T47D (cell line): ENCODE measurements at regions not wholly inside any gene's neighbourhood (a gene's known extent, or its start where the extent isn't known, plus 50 kb on each side); places are given as distances from the start of the nearest gene placed in this dataset.

Source experiments
- DNase-seq, 2 experiments: peaks; one replicate each; pipeline versions ENCODE4 v3.0.0 to v3.0.0-alpha.2; 2011 to 2012; ENCODE audit warnings: low read depth in 1 of 2, low spot score in 1 of 2
- JUND ChIP-seq: IDR thresholded peaks from 2 replicates; pipeline ENCODE4 v1.6.1; 2012; ENCODE audit warnings: low read depth
- in situ Hi-C: cut with HindIII; loops from 2 replicates; pipeline ENCODE4 v1.10.0; 2016; ENCODE audit warnings: low sequenced_read_pairs, low pct_unique_long_range_greater_than_20kb

GRCh38 chr6:164035900-164036485, 621.5 kb downstream of the QKI start:
- in situ Hi-C loops = no loop called here
- no peak for DNase-seq
- TF ChIP-seq JUND = no peak

- no peak for DNase-seq
- in situ Hi-C loops = no loop called here
- TF ChIP-seq JUND = no peak
Measured at GRCh38 chr6:164034602-164035140, 620.2 kb downstream of the QKI start.

GRCh38 chr6:164025180-164025579, 610.7 kb downstream of the QKI start:
- no peak for DNase-seq
- no peak for TF ChIP-seq JUND
- in situ Hi-C loops = no loop called here

- no peak for DNase-seq
Measured at GRCh38 chr6:164023535-164023934, 609.0 kb downstream of the QKI start.

GRCh38 chr6:164022632-164023031, 608.1 kb downstream of the QKI start:
- no peak for TF ChIP-seq JUND

More at GRCh38 chr6:164023535-164023934, 609.0 kb downstream of the QKI start:
- in situ Hi-C loops = no loop called here
- no peak for TF ChIP-seq JUND

DNA sequence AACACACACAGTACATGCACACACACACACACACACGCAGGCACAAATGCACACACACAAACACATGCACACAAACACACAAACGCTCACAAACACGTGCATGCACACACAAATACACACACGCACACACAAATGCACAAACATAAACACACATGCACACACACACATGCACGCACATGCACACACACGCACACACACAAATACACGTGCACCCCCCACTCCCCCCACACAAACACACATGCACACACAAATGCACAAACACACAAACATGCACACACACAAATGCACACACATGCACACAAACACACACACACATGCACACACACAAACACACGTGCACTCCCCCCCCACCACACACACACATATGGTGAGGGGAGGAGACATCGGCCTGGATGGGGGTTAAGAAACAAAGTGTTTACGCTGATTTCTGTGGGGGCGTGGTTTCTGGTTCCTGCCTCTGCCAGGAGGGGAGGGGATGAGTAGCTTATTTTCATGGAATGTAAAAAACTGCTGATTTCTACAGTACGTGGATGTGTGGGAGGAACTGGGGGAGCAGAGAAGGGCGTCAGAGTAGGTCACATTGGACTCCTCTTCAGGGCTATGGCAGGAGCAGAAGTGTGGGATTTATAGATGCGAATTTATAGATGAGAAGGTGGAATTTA, 607.2 kb downstream of the QKI start:
- no peak for DNase-seq
- TF ChIP-seq JUND = no peak

More at GRCh38 chr6:164022632-164023031, 608.1 kb downstream of the QKI start:
- in situ Hi-C loops = no loop called here
- DNase-seq = no peak

GRCh38 chr6:164020142-164020541, 605.6 kb downstream of the QKI start:
- in situ Hi-C loops = no loop called here
- no peak for DNase-seq
- TF ChIP-seq JUND = no peak

More for the DNA sequence above, 607.2 kb downstream of the QKI start:
- in situ Hi-C loops = no loop called here

DNA sequence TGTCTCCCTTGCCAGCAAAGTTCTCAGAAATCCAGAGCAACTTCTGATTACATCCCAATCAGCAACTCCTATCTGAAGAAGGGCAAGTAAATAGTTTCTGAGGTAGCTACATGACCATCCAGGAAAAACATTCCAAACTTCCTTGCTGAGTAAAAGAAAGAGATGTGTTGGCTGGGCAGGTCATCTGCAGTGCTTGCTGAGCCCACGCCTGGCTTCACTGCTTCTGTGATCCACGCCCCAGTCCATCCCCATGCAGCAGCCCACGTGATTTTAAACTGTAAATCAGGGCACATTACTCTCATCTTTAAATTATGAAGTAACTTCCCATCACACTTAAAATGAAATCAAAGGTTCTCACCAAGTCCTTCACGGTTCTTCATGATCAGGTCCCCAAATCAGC, 603.6 kb downstream of the QKI start:
- in situ Hi-C loops = no loop called here
- no peak for TF ChIP-seq JUND
- DNase-seq = no peak

DNA sequence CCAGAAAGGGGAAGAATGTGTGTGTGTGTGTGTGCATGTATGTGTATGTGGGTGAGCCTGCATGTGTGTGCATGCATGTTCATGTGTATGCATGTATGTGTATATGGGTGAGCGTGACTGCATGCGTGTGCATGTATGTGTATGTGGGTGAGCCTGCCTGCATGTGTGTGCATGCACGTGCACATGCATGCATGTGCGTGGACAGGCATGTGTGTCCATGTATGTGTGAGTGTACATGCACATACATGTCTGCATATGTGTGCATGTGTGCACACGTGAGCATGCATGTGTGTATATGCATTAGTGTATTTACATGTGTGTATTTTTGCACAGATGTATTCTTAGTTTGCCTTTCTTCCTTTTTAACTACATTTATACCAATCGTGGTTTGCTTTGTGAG, 601.5 kb downstream of the QKI start:
- DNase-seq = no peak
- in situ Hi-C loops = no loop called here
- no peak for TF ChIP-seq JUND

DNA sequence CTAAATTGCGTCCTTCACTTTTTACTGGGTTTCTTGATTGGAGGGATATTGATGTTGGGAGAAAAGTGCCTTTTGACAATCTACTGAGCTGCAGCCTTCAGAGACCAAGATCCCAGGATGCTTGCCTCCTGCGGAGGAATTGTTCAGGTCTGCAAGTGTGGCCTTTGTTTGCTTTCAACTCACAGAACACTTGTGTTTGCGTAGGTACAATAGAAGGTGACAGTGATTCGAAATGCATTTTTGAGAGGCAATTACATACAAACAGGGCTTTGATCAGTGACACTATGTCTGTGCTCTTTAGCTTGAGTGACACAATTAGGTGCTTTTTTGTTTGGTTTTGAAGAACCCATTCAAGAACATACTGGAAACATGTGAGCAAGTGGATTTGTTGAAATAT, 600.6 kb downstream of the QKI start:
- no peak for DNase-seq
- in situ Hi-C loops = no loop called here

GRCh38 chr6:164014346-164015087, 600.0 kb downstream of the QKI start:
- DNase-seq = no peak
- TF ChIP-seq JUND = no peak
- in situ Hi-C loops = no loop called here

More for the DNA sequence above, 600.6 kb downstream of the QKI start:
- TF ChIP-seq JUND = no peak

- no peak for TF ChIP-seq JUND
- in situ Hi-C loops = no loop called here
- DNase-seq = no peak
Measured at GRCh38 chr6:164013480-164014208, 599.1 kb downstream of the QKI start.
